NK-92 treated with Interleukin-12 subunit alpha and Interleukin-12 subunit beta, amount 100 ng/mL, for 24 hours (cell line): ENCODE measurements at regions not wholly inside any gene's neighbourhood (a gene's known extent, or its start where the extent isn't known, plus 50 kb on each side); places are given as distances from the start of the nearest gene placed in this dataset.

Experiments used
- DNase-seq: peaks from one replicate; lab custom pipeline; 2025; lab: John Stamatoyannopoulos, UW

- DNase-seq, result no peak
Observed at GRCh38 chr2:226620176-226620575, 179.4 kb downstream of the IRS1 start.

- no peak for DNase-seq
Observed at GRCh38 chr2:226619707-226620106, 179.9 kb downstream of the IRS1 start.

GRCh38 chr2:226618875-226619605 is 180.6 kb downstream of the IRS1 start:
- no peak for DNase-seq

DNA sequence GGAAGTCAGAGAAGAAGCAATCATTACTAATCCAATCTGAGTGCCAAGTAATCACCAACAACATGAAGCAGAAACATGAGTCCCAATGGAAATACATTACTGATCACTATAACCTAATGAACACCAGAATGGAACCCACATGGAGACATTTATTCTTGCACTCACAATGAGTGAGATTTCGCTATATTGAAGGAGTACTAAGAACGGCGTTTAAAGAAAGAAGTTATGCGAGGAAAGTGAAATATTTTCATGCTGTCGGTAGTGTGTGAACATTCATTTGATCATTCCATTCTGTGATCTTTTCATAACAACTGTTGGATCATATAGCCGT is 181.1 kb downstream of the IRS1 start:
- no peak for DNase-seq

DNA sequence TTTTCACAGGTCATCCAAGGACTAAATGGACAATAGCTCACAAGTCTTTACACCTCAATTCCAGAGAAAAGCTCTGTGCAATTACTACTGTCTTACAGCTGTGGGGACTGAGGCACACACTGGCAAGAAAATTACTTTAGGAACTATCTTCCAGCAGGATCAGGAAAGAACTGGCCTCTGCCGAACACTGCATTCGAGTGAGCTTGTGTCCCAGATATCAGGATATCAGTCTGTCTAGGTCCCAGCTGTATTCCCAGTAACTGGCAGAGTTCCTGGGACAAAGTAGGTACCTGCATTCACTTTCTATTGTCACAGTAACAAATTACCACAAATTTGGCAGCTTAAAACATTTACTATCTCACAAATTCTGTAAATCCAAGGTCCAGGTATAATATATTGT is 183.7 kb downstream of the IRS1 start:
- DNase-seq, result no peak

- no peak for DNase-seq
Observed at GRCh38 chr2:226611944-226612318, 187.7 kb downstream of the IRS1 start.

- DNase-seq, result no peak
Observed at GRCh38 chr2:226611196-226611943, 188.2 kb downstream of the IRS1 start.

DNA sequence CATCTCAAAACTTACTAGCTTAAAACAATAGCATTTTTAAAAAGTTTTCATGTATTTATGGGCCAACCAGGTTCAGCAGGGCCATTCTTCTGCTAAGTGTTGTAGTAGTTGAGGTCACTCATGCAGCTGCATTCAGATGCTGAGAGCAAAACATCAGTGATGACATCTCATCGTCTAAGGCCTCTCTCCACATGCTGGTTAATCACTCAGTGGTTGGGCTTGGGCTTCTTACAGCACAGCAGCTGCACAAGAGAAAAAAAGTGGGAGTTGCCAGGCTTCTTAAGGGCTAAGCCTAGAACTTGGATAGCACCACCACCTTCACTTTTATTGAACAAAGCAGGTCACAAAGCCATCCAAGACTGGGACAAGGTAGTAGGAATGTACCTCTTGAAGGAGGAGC is 190.3 kb downstream of the IRS1 start:
- DNase-seq, result no peak

GRCh38 chr2:226608451-226608850 is 191.2 kb downstream of the IRS1 start:
- DNase-seq, result no peak

DNA sequence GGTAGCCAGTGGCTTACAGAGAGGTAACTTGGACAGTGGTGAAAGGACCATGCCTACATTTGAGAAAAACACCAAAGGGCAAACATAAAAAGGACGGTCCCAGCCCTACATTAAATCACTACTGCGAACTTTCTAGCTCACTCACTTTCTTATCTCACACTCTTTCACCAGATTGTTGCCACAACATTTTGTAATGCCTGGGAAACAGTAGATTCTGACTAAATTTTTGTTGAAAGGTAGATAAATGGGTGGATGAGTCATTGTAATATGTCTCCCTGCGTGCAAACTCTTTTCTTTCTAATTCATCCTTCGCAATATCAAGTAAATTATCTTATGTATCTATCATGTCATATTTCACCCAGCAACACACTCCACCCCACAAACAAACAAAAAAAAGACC is 192.2 kb downstream of the IRS1 start:
- DNase-seq, result no peak

- no peak for DNase-seq
Observed at GRCh38 chr2:226605642-226606041, 194.0 kb downstream of the IRS1 start.

DNA sequence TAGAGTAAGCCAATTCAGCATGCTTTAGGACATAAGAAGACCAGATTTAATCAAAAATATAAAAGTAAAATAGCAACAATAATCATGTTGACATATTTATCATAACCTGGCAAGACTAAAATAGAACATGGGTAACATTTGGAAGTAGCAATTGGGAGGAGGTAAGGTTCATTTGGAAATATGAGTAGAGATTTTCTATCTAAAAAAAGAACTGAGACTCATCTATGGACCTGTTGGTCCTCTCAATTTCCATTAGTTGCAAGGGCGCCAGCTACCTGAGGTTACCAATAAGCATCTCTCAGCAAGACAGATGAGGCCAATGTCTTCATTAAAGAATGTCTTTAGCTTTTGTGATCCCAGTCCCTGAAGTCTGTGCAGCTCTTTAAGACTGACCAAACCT is 196.0 kb downstream of the IRS1 start:
- DNase-seq, result no peak

DNA sequence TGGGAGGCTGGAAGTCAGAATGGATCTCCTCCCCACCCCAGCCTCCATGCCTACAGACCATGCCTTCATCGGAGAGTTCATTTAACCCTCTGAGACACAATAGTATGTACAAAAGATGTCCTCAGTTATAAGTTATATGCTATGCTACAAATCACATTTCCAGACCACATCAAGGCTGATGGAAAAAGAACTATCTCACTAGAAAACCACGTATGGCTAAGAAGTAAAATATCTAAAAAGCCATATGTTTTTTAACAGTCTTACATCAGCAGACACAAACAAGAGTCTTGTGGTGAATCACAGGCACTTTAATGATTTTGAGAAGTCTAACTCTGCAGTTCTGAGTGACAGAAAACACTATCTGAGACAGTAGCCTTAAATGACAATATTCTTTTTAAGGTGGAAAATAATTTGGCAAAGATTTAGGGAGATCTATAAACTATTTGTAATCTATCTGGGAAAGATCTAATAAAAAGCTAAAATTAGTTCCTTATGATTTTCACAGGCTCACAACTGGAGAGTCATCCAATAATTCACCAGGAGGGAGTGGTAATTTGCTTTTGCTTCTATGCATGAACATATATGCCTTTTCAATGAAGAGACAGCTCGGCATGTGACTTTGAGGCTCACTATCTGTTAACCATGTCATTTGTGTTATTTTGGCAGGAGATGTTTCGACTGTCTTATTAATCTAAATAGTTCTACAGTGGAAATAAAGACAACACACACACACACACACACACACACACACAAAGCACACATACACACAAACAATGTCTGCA is 197.5 kb downstream of the IRS1 start:
- DNase-seq, result no peak

GRCh38 chr2:226600802-226601201 is 198.8 kb downstream of the IRS1 start:
- DNase-seq, result no peak

GRCh38 chr2:226600184-226600583 is 199.4 kb downstream of the IRS1 start:
- DNase-seq, result no peak

- DNase-seq, result no peak
Observed at GRCh38 chr2:226589043-226589442, 210.6 kb downstream of the IRS1 start.

DNA sequence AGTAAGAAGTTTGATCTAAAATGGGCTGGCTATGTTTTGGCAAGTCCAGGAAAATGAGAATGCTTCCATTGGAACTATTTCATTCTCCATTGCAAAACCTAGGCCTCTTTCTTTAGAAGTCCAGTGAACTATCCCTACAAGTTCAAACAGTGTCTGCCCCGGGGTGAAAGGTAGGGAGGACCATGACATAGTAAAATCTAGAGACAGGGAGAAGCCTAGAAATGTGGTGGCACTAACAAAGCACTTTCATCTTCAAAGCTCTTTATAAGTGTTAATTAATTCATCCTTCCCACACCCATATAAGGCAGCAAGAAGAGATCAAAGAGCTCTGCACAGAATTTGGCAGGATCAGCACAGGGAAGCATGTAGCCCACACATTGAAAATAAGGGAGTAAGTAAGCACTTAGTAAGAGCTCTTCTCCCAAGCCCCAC is 214.5 kb downstream of the IRS1 start:
- no peak for DNase-seq

GRCh38 chr2:226584518-226585055 is 215.0 kb downstream of the IRS1 start:
- DNase-seq, result no peak

GRCh38 chr2:226583715-226584114 is 215.9 kb downstream of the IRS1 start:
- no peak for DNase-seq

DNA sequence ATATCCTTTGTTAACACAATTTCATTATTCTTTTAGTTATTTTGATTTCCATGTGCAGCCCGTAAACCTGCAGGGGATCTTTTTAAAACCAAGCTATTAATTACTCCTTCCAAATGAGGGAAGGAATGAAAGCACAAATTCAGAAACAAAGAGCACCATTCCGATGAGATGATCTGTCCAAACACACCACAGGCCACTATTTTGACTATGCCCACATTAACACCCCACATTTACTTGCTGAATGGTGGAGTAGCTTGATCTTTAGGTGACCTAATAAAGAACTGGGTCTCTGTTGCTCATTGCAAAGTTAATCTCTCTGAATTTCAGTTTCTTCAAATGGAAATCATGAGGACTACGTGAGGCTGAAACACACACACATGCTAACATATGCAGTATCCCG is 218.0 kb downstream of the IRS1 start:
- DNase-seq, result no peak

GRCh38 chr2:226581004-226581403 is 218.6 kb downstream of the IRS1 start:
- no peak for DNase-seq

- DNase-seq, result no peak
Observed at GRCh38 chr2:226580403-226580802, 219.2 kb downstream of the IRS1 start.

GRCh38 chr2:226579519-226579918 is 220.1 kb downstream of the IRS1 start:
- DNase-seq, result no peak
